Upper lobe of left lung (tissue), 6 donors: ENCODE measurements at regions not wholly inside any gene's neighbourhood (a gene's known extent, or its start where the extent isn't known, plus 50 kb on each side); places are given as distances from the start of the nearest gene placed in this dataset.

Source experiments
- ATAC-seq, 2 donors: fragments of 200-7000 bp; cut with Tn5 transposase; one replicate each; pipeline ENCODE4 v1.9.1; 2022; ENCODE audit warnings: mild to moderate bottlenecking in 2 of 2, moderate library complexity in 2 of 2; ENCODE audit not compliant: low FRiP score in 2 of 2
- DNase-seq, 2 donors: peaks; one replicate each; pipeline ENCODE4 v3.0.0-alpha.2; 2019 to 2020
- H3K27ac ChIP-seq, 4 donors: fragments of 200-600 bp; sonication (generic); one replicate each; pipeline ENCODE4 v1.5.1; 2016 to 2019
- H3K27me3 ChIP-seq, 4 donors: fragments of 200-600 bp; sonication (generic); one replicate each; pipeline ENCODE4 v1.5.1; 2017 to 2019
- H3K36me3 ChIP-seq, 4 donors: fragments of 200-600 bp; sonication (generic); one replicate each; pipeline ENCODE4 v1.5.1; 2016 to 2019
- H3K4me1 ChIP-seq, 4 donors: fragments of 200-600 bp; sonication (generic); one replicate each; pipeline ENCODE4 v1.5.1; 2018 to 2019
- H3K4me3 ChIP-seq, 4 donors: fragments of 200-600 bp; sonication (generic); one replicate each; pipeline ENCODE4 v1.5.1; 2017 to 2019; ENCODE audit warnings: mild to moderate bottlenecking in 2 of 4, moderate library complexity in 1 of 4
- H3K9me3 ChIP-seq, 4 donors: fragments of 200-600 bp; sonication (generic); one replicate each; pipeline ENCODE4 v1.5.1; 2018 to 2019
- EP300 ChIP-seq, 4 donors: sonication (generic); formaldehyde crosslinking; IDR thresholded peaks; one replicate each; pipeline ENCODE4 v1.5.1; 2017; ENCODE audit warnings: antibody characterized with exemption in 4 of 4, control low read depth in 2 of 4
- POLR2A ChIP-seq, 4 donors: fragments of 450-650 bp; IDR thresholded peaks; one replicate each; pipeline ENCODE4 v1.5.1; 2016 to 2017; ENCODE audit warnings: antibody characterized with exemption in 4 of 4, mild to moderate bottlenecking in 2 of 4
- POLR2AphosphoS5 ChIP-seq, 2 donors: sonication (generic); formaldehyde crosslinking; IDR thresholded peaks; one replicate each; pipeline ENCODE4 v1.5.1; 2017; ENCODE audit warnings: antibody characterized with exemption in 2 of 2
- WGBS, 2 donors: methylation state at CpG; one replicate each; pipeline ENCODE4 v1.1.5; 2017 to 2018; 5-methylcytosine and 5-hydroxymethylcytosine counted together
- TF ChIP-seq, protein P1 (sequence below), 6 experiments: fragments of 450-650 bp in 4 of 6; fragments of 200-600 bp in 2 of 6; sonication (generic) in 2 of 6; IDR thresholded peaks; one replicate each; pipeline ENCODE4 v1.5.1; 2016 to 2019; ENCODE audit warnings: antibody characterized with exemption in 6 of 6
- donor health status: DM: no; HTN: no; CAD: no; lungs with moderate emphysema.
- donor health status: DM: no; HTN: yes; CAD: no; lungs with severe emphysema.

DNA sequence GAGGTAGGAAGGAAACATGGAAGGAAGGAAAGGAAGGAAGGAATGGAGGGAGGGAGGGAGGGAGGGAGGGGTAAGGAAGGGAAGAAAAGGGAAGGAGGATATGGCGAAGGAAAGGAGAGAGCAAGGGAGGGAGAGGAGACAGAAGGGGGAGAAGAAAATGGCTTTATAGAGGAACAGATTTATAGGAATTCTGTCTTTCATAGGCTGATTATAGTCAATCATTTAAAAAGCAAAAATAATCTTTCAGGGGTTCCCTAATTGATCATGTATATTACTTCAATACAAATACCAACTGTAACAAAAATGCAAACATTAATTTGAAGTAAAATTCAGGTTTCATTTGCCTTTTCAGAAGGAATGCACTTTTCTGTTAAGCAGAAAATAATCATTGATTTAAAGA is 519.1 kb downstream of the MDFIC start:
- H3K27ac ChIP-seq: no peak overlapping the region
- no peaks in the 10 kb centered on the region for H3K4me1 ChIP-seq
- ATAC-seq (no peak), DNase-seq (no peak)
- no peak overlapping the region for H3K4me3 ChIP-seq
- H3K36me3 ChIP-seq: no peaks in the 10 kb centered on the region
- TF ChIP-seq POLR2A (IDR thresholded peaks at IDR 0.05) (no peak), EP300 (IDR thresholded peaks at IDR 0.05) (no peak), POLR2AphosphoS5 (IDR thresholded peaks at IDR 0.05) (no peak)
- TF ChIP-seq, protein P1, sequence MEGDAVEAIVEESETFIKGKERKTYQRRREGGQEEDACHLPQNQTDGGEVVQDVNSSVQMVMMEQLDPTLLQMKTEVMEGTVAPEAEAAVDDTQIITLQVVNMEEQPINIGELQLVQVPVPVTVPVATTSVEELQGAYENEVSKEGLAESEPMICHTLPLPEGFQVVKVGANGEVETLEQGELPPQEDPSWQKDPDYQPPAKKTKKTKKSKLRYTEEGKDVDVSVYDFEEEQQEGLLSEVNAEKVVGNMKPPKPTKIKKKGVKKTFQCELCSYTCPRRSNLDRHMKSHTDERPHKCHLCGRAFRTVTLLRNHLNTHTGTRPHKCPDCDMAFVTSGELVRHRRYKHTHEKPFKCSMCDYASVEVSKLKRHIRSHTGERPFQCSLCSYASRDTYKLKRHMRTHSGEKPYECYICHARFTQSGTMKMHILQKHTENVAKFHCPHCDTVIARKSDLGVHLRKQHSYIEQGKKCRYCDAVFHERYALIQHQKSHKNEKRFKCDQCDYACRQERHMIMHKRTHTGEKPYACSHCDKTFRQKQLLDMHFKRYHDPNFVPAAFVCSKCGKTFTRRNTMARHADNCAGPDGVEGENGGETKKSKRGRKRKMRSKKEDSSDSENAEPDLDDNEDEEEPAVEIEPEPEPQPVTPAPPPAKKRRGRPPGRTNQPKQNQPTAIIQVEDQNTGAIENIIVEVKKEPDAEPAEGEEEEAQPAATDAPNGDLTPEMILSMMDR (IDR thresholded peaks at IDR 0.05): no peak
- WGBS, 2 donors: 82 to 87% methylated on average over 1 of the region's 1 CpG
- no peaks in the 10 kb centered on the region for H3K27me3 ChIP-seq
- H3K9me3 ChIP-seq: no peaks in the 10 kb centered on the region

DNA sequence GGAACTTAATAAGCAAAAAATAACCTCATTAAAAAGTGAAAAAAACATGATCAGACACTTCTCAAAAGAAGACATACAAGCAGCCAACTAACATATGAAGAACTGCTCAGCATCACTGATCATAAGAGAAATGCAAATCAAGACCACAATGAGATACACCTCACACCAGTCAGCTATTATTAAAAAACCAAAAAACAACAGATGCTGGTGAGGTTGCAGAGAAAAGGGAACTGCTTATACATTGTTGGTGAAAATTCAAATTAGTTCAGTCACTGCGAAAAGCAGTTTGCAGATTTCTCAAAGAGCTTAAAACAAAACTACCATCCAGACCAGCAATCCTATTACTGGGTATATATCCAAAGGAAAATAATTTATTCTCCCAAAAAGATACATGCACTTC is 513.3 kb downstream of the MDFIC start:
- H3K4me3 ChIP-seq: no peak overlapping the region
- no peaks in the 10 kb centered on the region for H3K9me3 ChIP-seq
- TF ChIP-seq, protein P1 (IDR thresholded peaks at IDR 0.05): no peak
- no peak for TF ChIP-seq EP300 (IDR thresholded peaks at IDR 0.05)
- TF ChIP-seq POLR2A (IDR thresholded peaks at IDR 0.05): no peak
- no peak for TF ChIP-seq POLR2AphosphoS5 (IDR thresholded peaks at IDR 0.05)
- no peaks in the 10 kb centered on the region for H3K4me1 ChIP-seq
- H3K27me3 ChIP-seq: no peaks in the 10 kb centered on the region
- no peak for ATAC-seq
- WGBS, 2 donors: 96 to 100% methylated on average over 1 of the region's 1 CpG
- DNase-seq: no peak
- H3K27ac ChIP-seq: no peak overlapping the region
- H3K36me3 ChIP-seq: no peaks in the 10 kb centered on the region

DNA sequence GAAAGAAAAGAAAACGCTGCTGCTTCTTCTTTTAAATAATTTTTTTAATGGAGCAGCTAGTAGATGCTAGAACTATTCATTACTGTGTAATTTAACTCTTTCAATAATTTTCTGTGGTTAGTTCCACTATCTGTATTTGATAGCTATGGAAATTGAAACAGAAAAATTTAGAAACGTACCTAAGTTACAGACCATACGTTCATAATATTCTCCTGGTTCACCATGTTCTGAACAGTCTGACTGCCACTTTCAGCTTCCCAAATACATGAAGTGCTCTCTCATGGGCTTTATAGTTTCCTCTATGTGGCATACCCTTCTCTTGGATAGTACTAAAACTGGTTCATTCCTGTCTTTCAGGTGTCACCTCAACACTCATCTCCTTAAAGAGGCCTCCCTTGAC is 508.0 kb downstream of the MDFIC start:
- H3K4me1 ChIP-seq: no peaks in the 10 kb centered on the region
- H3K27me3 ChIP-seq: no peaks in the 10 kb centered on the region
- 90 to 93% methylated on average over 3 of the region's 3 CpGs for WGBS, 2 donors
- H3K36me3 ChIP-seq: no peaks in the 10 kb centered on the region
- TF ChIP-seq, protein P1 (IDR thresholded peaks at IDR 0.05): no peak
- no peak for TF ChIP-seq EP300 (IDR thresholded peaks at IDR 0.05)
- no peak for TF ChIP-seq POLR2AphosphoS5 (IDR thresholded peaks at IDR 0.05)
- TF ChIP-seq POLR2A (IDR thresholded peaks at IDR 0.05): no peak
- no peak overlapping the region for H3K4me3 ChIP-seq
- DNase-seq: no peak
- H3K27ac ChIP-seq: no peak overlapping the region
- no peaks in the 10 kb centered on the region for H3K9me3 ChIP-seq
- ATAC-seq: no peak

DNA sequence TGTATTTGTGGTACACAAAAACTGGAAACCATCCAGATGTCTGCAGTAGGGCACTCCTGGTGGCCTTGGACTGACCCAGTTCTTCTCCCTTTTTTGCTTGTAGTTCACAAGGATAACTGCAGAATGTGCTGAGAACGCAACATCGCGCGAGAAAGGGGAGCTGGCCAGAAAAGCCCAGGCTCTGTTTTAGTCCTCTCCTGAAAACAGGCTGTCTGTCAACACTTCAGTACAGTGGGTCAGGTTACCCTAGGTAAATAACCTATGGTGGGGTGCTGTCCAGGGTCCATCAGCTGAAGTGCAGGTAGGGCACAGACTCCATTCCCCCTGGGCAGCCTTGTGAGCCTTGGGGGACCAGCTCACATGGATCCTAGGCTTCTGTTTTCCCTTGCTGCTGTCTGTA is 495.8 kb downstream of the MDFIC start:
- no peak for ATAC-seq
- no peaks in the 10 kb centered on the region for H3K4me1 ChIP-seq
- TF ChIP-seq, protein P1 (IDR thresholded peaks at IDR 0.05): no peak
- no peak for TF ChIP-seq POLR2A (IDR thresholded peaks at IDR 0.05)
- no peak for TF ChIP-seq EP300 (IDR thresholded peaks at IDR 0.05)
- TF ChIP-seq POLR2AphosphoS5 (IDR thresholded peaks at IDR 0.05): no peak
- WGBS, 2 donors: 69 to 75% methylated on average over 3 to 4 of the region's 4 CpGs
- H3K27me3 ChIP-seq: no peaks in the 10 kb centered on the region
- no peak for DNase-seq
- H3K9me3 ChIP-seq: no peaks in the 10 kb centered on the region
- H3K4me3 ChIP-seq: no peak overlapping the region
- H3K36me3 ChIP-seq: no peaks in the 10 kb centered on the region
- H3K27ac ChIP-seq: no peak overlapping the region

DNA sequence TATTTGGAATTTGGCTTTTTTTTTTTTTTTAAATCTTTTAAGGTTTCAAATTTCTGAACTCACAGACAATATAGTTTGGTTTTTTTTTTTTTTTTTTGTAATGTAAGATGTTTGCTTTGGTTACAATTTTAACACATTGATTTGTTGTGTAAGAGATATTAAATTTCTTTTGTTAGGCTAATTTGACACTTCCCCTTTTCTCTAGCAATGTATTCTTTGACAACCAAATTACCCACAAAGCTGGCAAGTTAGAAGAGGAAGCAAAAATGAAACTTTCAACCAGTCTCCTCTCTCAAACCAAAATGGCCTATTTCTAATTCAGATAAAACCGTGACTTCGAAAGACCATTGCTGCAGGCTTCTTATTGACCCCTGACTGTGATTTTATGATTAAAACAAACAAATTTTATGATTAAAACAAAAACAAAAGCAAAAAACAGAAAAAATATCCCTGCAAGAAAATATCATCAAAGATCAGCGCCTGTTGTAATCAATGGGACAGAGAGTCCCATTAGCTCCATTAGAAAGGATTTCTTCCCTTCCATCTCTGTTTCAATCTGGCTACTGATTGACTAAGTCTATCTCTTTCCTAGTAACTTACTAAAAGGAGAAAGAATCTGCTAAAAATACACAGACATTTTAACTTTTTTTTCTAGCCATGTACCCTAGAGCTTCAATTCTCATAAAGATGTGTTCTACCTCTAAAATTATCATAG is 489.2 kb downstream of the MDFIC start:
- Histone ChIP-seq H3K27me3 (no peaks in the 10 kb centered on the region), H3K36me3 (no peaks in the 10 kb centered on the region), H3K4me3 (no peak overlapping the region), H3K27ac (no peak overlapping the region), H3K4me1 (no peaks in the 10 kb centered on the region), H3K9me3 (no peaks in the 10 kb centered on the region)
- peak in 1 of 2 donors; percentile 67 for ATAC-seq
- WGBS, 2 donors: 69 to 77% methylated on average over 3 of the region's 3 CpGs
- TF ChIP-seq POLR2AphosphoS5 (IDR thresholded peaks at IDR 0.05): no peak
- TF ChIP-seq, protein P1 (IDR thresholded peaks at IDR 0.05): no peak
- TF ChIP-seq POLR2A (IDR thresholded peaks at IDR 0.05): no peak
- no peak for TF ChIP-seq EP300 (IDR thresholded peaks at IDR 0.05)
- no peak for DNase-seq
